ENCODE measurements at regions not wholly inside any gene's neighbourhood (a gene's known extent, or its start where the extent isn't known, plus 50 kb on each side); places are given as distances from the start of the nearest gene placed in this dataset.

DNA sequence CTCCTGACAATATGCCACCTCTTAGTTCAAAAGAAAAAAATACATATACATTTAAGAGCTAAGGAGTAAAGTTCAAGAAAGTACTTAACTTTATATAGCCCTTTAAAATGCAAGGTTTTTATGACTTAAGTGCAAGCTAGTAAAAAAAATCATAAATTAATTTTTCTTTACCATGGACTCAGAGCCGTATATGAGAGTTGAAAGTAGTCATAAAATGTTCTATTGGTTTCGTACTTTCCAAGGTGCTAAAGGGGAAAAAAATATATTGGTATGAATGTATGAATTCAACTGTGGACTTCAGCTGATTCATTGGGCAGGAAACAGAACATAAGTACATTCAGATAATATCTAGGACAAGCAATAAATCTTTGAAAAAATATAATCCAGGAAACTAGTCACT lies 869.8 kb upstream of the AGA start:
- TF ChIP-seq, protein P1, sequence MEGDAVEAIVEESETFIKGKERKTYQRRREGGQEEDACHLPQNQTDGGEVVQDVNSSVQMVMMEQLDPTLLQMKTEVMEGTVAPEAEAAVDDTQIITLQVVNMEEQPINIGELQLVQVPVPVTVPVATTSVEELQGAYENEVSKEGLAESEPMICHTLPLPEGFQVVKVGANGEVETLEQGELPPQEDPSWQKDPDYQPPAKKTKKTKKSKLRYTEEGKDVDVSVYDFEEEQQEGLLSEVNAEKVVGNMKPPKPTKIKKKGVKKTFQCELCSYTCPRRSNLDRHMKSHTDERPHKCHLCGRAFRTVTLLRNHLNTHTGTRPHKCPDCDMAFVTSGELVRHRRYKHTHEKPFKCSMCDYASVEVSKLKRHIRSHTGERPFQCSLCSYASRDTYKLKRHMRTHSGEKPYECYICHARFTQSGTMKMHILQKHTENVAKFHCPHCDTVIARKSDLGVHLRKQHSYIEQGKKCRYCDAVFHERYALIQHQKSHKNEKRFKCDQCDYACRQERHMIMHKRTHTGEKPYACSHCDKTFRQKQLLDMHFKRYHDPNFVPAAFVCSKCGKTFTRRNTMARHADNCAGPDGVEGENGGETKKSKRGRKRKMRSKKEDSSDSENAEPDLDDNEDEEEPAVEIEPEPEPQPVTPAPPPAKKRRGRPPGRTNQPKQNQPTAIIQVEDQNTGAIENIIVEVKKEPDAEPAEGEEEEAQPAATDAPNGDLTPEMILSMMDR (IDR thresholded peaks at IDR 0.05) = no peak
- TF ChIP-seq POLR2A (IDR thresholded peaks at IDR 0.05) = no peak
